ENCODE measurements at regions not wholly inside any gene's neighbourhood (a gene's known extent, or its start where the extent isn't known, plus 50 kb on each side); places are given as distances from the start of the nearest gene placed in this dataset.

GRCh38 chr4:152172146-152172545, 363.7 kb downstream of the FBXW7 start:
- no peak for TF ChIP-seq CTCF (IDR thresholded peaks at IDR 0.05)
- TF ChIP-seq POLR2A (IDR thresholded peaks at IDR 0.05), result no peak

Data from esophagus squamous epithelium (tissue), 4 donors.